Activated T-cell treated with anti-CD3 and anti-CD28 coated beads for 4 hours (primary cell): ENCODE measurements at regions not wholly inside any gene's neighbourhood (a gene's known extent, or its start where the extent isn't known, plus 50 kb on each side); places are given as distances from the start of the nearest gene placed in this dataset.
A peak's percentile ranks its signal among the peaks of the same experiment; 100 is the strongest.
"Not testable (repeated sequence)": the region's sequence is repeated elsewhere in the genome, so short reads cannot be mapped to it uniquely, and the experiment has no call there.

Experiments
- DNase-seq: peaks from one replicate; pipeline ENCODE4 v3.0.0-alpha.2; 2020

DNA sequence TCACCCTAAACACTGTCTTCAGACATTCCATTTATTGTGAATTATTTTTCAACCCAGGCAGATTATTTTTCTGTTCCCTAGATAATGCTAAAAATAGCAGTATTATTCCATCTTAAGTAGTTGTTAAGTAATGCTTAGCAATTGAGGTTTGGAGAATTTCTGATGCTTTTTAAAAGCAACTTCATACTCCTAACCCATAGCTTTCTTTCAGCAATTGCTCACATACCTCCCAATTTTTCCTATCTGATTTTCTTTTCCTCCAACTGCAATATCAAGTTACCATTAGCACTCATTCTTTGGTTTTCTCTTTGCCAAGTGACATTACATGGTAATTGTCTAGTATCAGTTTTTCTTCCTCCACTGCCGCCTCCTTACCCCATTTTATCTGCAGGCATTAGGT is 104.7 kb downstream of the GPR85 start:
- no peak for DNase-seq

DNA sequence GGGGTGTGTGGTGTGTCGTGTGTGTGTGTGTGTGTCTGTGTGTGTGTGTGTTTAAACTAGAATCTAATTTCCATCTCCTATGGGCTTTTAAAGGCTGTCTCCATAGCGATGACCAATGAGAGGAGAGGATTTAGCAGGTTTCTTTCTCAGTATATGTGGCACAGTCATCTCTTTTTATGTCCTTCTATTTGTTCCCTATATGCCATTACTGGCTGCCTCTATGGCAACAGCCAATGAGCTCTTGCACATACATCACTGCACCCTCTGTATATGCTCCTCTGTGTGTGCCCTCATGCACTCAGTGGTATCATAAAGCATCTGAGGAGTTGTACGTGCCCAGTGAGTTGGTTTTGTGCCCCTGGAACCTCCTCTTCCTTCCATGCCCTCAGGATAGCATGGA is 107.6 kb downstream of the GPR85 start:
- DNase-seq, result not testable (repeated sequence)

GRCh38 chr7:112977244-112977955 is 109.2 kb downstream of the GPR85 start:
- DNase-seq, result not testable (repeated sequence)

DNA sequence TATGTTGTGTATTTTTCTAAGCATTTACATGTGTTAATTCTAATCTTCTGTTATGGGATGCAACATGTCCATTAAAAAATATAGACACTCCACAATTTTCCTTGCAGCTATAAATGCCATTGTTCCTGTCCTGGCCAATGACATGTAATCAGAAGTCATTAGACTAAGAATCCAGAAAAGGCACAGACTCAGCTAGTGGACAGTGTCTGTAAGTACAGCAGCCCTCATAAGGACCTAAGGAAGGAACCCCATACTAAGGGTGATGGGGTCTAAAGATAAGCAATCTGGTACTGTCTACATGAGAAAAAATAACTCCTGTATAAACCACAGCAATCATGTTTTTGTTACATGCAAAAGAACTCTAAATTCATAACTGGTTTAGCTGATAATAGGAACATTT is 115.9 kb downstream of the GPR85 start:
- DNase-seq, result no peak

DNA sequence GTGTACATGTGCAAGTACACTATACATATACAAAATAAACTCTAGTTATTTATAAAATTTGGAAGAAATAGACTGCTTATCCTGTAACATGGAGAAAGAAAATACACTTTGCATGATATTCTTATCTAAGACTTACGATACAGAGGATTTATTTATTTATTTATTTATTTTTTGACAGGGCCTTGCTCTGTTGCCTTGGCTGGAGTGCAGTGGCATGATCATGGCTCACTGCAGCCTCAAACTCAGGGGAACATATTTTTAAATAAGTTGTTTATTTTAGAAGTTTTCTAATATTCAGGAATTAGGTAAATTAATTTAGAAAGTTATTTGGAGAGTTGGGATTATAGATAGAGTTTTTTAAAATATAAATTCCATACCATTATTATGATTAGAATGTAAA is 116.7 kb downstream of the GPR85 start:
- no peak for DNase-seq

DNA sequence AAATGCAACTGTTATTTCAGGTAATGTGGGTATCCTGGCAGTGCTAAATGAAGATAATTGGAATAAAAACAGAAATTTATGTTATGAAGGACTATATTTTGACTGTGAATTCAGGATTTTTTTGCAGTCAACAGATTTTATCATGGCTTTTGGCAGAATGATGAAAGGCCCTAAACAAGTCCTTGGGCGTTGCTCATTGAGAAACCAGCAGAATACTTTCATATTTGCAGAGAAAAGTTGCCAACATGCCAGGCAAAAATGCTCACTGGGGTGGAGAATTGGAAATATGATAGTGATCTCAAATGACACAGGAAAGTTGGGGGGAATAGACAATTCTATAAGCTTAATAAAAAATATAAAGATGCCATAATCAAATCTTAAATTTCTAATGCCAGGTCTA is 121.1 kb downstream of the GPR85 start:
- no peak for DNase-seq

GRCh38 chr7:112963634-112964033 is 123.0 kb downstream of the GPR85 start:
- no peak for DNase-seq

- no peak for DNase-seq
Observed at GRCh38 chr7:112962815-112963214, 123.8 kb downstream of the GPR85 start.

DNA sequence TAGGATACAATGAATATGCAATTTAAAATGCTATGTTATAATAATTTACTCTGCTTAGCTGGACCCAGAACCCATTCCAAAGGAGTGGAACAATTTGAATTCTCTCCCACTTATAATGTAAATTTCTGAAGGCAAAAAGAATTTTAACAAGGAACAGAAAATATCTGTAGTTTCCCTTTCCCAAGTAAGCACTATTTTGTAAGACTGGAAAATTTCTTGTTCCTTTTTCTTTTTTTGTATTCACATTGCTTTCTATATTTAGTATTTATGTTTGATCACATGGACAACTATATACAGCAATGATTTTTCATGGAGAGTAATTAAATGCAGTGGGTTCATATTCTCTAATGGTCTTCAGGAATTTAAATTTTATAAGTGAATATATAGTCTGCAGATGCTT is 127.4 kb downstream of the GPR85 start:
- DNase-seq, result no peak

DNA sequence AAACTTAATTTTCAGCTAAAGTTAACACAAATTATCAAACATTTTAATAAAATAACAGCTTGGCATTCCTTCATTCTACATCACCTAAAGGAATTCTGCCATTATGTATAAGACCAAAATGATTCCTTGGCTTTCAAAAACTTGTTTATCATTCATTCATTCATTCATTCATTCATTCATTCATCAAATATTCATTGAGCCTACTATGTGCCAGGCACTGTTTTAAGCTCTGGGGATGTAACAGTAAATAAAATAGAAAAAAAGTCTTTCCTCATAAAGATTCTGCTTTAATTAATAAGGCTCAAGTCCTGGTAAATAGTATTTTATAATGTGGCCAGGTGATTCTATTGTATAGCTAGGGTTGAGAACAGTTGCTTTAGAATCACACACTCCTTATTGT is 127.9 kb downstream of the GPR85 start:
- no peak for DNase-seq

GRCh38 chr7:112957901-112958300 is 128.7 kb downstream of the GPR85 start:
- DNase-seq, result no peak

DNA sequence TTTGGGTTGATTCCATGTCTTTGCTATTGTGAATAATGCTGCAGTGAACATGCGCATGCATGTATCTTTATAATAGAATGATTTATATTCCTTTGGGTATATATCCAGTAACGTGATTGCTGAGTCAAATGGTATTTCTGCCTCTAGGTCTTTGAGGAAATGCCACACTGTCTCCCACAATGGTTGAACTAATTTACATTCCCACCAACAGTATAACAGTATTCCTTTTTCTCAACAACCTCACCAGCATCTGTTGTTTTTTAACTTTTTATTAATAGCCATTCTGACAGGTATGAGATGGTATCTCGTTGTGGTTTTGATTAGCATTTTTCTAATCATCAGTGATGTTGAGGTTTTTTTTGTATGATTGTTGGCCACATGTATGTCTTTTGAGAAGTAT is 133.6 kb downstream of the GPR85 start:
- DNase-seq, result not testable (repeated sequence)

DNA sequence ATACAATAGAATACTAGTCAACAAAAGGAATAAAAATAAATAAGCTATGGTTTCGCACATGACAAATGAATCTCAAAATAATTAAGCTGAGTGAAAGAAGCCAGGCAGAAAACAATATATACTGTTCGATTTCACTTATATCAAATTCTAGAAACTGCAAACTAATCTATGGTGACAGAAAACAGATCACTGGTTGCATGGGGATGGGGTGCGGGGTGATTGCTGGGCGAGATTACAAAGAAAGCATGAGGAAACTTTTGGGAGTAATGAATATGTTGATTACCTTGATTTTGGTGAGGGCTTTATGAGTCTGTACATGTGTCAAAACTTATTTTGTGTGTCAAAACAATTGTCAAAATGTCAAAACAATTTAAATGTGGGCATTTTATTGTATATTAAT is 135.6 kb downstream of the GPR85 start:
- no peak for DNase-seq

- not testable (repeated sequence) for DNase-seq
Observed at GRCh38 chr7:112949682-112950081, 136.9 kb downstream of the GPR85 start.

DNA sequence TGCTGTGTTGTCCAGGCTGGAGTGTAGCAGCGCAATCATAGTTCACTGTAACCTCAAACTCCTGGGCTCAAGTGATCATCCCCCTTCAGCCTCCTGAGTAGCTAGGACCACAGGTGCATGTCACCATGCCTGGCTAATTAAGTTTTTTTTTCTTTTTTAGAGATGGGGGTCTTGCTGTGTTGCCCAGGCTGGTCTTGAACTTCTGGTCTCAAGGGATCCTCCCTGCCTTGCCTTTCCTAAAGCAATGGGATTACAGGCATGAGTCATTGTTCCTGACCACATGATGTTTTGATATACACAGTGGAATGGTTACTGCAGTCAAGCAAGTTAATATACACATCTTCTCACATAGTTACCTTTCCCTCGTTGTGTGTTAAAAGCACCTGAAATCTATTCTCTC is 140.3 kb downstream of the GPR85 start:
- no peak for DNase-seq

DNA sequence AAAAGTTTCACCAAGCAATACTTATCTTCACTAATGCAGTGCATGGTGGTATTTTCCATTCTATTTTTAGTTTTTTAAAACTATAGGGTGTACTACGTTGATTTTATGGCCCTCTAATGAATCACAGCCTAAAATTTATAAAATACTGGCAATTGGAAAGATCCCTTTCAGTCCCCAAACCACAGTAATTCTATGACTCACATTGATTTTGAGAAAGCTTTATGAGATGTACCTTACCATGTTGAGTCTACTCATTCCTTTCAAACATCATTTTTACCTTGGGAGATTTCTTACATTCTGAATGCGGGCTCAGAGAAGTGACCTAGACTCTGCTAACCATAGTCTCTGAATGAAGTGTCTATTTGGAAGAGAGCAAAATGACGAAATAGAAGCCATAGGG is 141.6 kb downstream of the GPR85 start:
- DNase-seq, result no peak

- no peak for DNase-seq
Observed at GRCh38 chr7:112942981-112943380, 143.6 kb downstream of the GPR85 start.

DNA sequence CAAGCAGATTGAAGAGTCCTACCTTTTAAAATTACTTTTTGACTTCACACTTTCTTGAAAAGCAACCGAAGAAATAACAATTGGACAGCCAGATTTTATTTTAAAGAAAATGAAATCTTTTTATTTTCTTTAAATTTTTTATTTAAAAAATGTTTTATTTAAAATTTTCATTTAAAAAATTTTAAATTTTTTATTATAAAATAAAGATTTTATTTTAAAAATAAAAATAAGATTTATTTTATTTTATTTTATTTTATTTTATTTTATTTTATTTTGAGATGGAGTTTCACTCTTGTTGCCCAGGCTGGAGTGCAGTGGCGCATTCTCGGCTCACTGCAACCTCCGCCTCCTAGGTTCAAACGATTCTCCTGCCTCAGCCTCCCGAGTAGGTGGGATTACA is 144.5 kb downstream of the GPR85 start:
- not testable (repeated sequence) for DNase-seq

DNA sequence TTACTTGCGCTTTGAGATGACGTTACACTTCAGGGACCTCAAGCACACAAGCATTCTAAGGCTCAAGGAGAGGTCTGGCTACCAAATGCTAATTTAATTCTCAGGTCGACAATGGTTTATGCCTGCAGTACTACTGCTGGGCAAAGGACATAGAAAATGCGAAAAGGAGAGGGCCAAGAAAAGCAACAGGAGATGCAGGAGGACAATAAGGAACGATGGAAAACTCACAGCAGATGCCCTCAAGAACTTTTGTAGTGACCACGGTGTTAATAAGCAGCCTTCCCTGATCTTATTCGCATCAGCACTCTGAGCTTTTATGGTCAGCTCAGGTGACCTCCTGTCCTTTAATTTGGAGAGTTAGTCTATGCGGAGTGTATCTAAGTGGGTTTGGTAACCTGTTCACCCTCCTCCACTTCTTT is 146.3 kb downstream of the GPR85 start:
- no peak for DNase-seq

GRCh38 chr7:112939574-112940313 is 146.9 kb downstream of the GPR85 start:
- peak; percentile 98 for DNase-seq

- DNase-seq, result peak; percentile 17
Observed at GRCh38 chr7:112938863-112939573, 147.6 kb downstream of the GPR85 start.

GRCh38 chr7:112937651-112938415 is 147.6 kb upstream of the TMEM168 start:
- DNase-seq, result no peak

DNA sequence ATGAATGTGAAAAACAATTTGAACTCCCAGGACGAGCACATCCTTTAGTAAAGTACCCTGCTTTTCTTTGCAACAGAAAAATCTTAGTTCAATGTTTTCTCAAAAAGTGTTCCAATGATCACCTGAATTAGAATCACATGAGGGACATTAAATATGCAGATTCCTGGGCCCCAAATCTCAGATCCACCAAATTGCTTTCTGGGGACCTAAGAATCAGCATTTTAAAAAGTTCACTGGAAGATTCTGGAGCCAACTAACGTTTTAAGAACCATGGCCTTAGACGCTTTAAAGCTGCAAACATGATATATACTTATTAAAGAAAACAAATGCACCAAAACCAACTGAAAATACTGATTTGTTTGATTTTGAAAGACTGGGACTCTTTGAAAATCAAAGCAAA is 143.4 kb upstream of the TMEM168 start:
- no peak for DNase-seq
